Neural progenitor cell (in vitro differentiated cells): ENCODE measurements at regions not wholly inside any gene's neighbourhood (a gene's known extent, or its start where the extent isn't known, plus 50 kb on each side); places are given as distances from the start of the nearest gene placed in this dataset.
"Not testable (repeated sequence)": the region's sequence is repeated elsewhere in the genome, so short reads cannot be mapped to it uniquely, and the experiment has no call there.

ENCODE experiments used
- DNase-seq: peaks from one replicate; pipeline ENCODE4 v3.0.0-alpha.2; 2016; ENCODE audit warnings: low spot score
- H2AFZ ChIP-seq: fragments of 200-600 bp; sonication (generic); replicated peaks from 2 replicates; pipeline ENCODE4 v1.6.1; 2016; ENCODE audit warnings: antibody characterized with exemption
- H3F3A ChIP-seq: fragments of 200-600 bp; sonication (generic); 2 replicates; pipeline ENCODE4 v1.6.1; 2016; ENCODE audit warnings: antibody characterized with exemption, low read depth
- H3K27ac ChIP-seq: fragments of 200-600 bp; sonication (generic); 2 replicates; pipeline ENCODE4 v1.5.1; 2016; ENCODE audit warnings: mild to moderate bottlenecking
- H3K27me3 ChIP-seq: fragments of 200-600 bp; sonication (generic); 2 replicates; pipeline ENCODE4 v1.6.1; 2016; ENCODE audit warnings: mild to moderate bottlenecking, moderate library complexity
- H3K36me3 ChIP-seq: fragments of 200-600 bp; sonication (generic); 2 replicates; pipeline ENCODE4 v1.5.1; 2016
- H3K4me1 ChIP-seq: fragments of 200-600 bp; sonication (generic); 2 replicates; pipeline ENCODE4 v1.6.1; 2016; ENCODE audit warnings: mixed run types
- H3K4me2 ChIP-seq: fragments of 200-600 bp; sonication (generic); 2 replicates; pipeline ENCODE4 v1.6.1; 2016
- H3K4me3 ChIP-seq: fragments of 200-600 bp; sonication (generic); 2 replicates; pipeline ENCODE4 v1.5.1; 2016
- H3K79me2 ChIP-seq: fragments of 200-600 bp; sonication (generic); 2 replicates; pipeline ENCODE4 v1.6.1; 2016; ENCODE audit warnings: low read depth
- H3K9ac ChIP-seq: fragments of 200-600 bp; sonication (generic); 2 replicates; pipeline ENCODE4 v1.6.1; 2016
- H3K9me3 ChIP-seq: fragments of 200-600 bp; sonication (generic); 2 replicates; pipeline ENCODE4 v1.5.1; 2016; ENCODE audit warnings: low read depth
- H4K20me1 ChIP-seq: fragments of 200-600 bp; sonication (generic); 2 replicates; pipeline ENCODE4 v1.6.1; 2016; ENCODE audit warnings: low read depth
- H3K27ac Mint-ChIP-seq: 3 replicates; pipeline ENCODE4 v1.8.0; 2021; ENCODE audit warnings: mixed read lengths
- H3K27me3 Mint-ChIP-seq: 2 replicates; pipeline ENCODE4 v1.8.0; 2022; ENCODE audit warnings: low read depth, mild to moderate bottlenecking, inconsistent platforms, moderate library complexity, mixed read lengths; ENCODE audit not compliant: insufficient read depth
- H3K36me3 Mint-ChIP-seq: 3 replicates; pipeline ENCODE4 v1.8.0; 2021; ENCODE audit warnings: mixed read lengths
- H3K4me1 Mint-ChIP-seq: 3 replicates; pipeline ENCODE4 v1.8.0; 2021; ENCODE audit warnings: mixed read lengths
- H3K4me3 Mint-ChIP-seq: 3 replicates; pipeline ENCODE4 v1.8.0; 2021; ENCODE audit warnings: mild to moderate bottlenecking, moderate library complexity, mixed read lengths
- H3K9me3 Mint-ChIP-seq: 3 replicates; pipeline ENCODE4 v1.8.0; 2020; ENCODE audit warnings: mixed read lengths
- EZH2 ChIP-seq: fragments of 200-600 bp; sonication (generic); IDR thresholded peaks from 2 replicates; pipeline ENCODE4 v1.6.1; 2017; ENCODE audit warnings: antibody characterized with exemption, mild to moderate bottlenecking, moderate library complexity
- EZH2phosphoT487 ChIP-seq: fragments of 200-600 bp; sonication (generic); IDR thresholded peaks from 2 replicates; pipeline ENCODE4 v1.6.1; 2017; ENCODE audit warnings: antibody characterized with exemption
- TF ChIP-seq, protein P1 (sequence below): fragments of 200-600 bp; sonication (generic); IDR thresholded peaks from 2 replicates; pipeline ENCODE4 v1.5.1; 2017; ENCODE audit warnings: antibody characterized with exemption, mild to moderate bottlenecking

DNA sequence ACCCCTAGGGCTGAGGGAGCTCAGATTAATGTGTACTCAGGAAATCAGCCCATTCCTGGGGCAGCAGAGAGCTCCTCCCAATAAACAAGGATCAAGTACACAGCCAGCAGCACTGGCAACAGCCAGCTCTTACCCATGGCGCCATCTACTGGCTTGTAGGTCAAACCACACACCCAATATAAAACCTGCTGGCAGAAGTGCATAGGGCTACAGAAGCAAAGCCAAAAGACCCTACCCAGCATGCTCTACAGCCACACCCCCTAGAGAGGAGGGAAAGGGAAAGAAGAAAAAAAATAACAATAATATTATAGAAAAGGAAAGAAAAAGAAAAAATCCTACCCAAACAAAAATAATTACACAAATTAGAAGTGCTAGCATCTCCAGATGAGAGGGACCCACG lies 127.5 kb upstream of the PABPC3 start:
- H3K9me3 Mint-ChIP-seq, H3K36me3 ChIP-seq, H3K27me3 ChIP-seq, H3K9me3 ChIP-seq, H3K9ac ChIP-seq, H3K27ac ChIP-seq, H3F3A ChIP-seq, H4K20me1 ChIP-seq, H3K4me1 Mint-ChIP-seq, H3K4me1 ChIP-seq, H3K79me2 ChIP-seq, H3K27me3 Mint-ChIP-seq, H3K36me3 Mint-ChIP-seq, H3K27ac Mint-ChIP-seq: not testable (repeated sequence)
- peak overlapping the region; percentile 82 for H3K4me3 Mint-ChIP-seq
- Histone ChIP-seq H3K4me3 (peak overlapping the region; percentile 49), H2AFZ (peak overlapping the region; percentile 93), H3K4me2 (peak overlapping the region; percentile 72)
- peak; percentile 39 for DNase-seq
- TF ChIP-seq, protein P1, sequence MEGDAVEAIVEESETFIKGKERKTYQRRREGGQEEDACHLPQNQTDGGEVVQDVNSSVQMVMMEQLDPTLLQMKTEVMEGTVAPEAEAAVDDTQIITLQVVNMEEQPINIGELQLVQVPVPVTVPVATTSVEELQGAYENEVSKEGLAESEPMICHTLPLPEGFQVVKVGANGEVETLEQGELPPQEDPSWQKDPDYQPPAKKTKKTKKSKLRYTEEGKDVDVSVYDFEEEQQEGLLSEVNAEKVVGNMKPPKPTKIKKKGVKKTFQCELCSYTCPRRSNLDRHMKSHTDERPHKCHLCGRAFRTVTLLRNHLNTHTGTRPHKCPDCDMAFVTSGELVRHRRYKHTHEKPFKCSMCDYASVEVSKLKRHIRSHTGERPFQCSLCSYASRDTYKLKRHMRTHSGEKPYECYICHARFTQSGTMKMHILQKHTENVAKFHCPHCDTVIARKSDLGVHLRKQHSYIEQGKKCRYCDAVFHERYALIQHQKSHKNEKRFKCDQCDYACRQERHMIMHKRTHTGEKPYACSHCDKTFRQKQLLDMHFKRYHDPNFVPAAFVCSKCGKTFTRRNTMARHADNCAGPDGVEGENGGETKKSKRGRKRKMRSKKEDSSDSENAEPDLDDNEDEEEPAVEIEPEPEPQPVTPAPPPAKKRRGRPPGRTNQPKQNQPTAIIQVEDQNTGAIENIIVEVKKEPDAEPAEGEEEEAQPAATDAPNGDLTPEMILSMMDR = peak; percentile 56

DNA sequence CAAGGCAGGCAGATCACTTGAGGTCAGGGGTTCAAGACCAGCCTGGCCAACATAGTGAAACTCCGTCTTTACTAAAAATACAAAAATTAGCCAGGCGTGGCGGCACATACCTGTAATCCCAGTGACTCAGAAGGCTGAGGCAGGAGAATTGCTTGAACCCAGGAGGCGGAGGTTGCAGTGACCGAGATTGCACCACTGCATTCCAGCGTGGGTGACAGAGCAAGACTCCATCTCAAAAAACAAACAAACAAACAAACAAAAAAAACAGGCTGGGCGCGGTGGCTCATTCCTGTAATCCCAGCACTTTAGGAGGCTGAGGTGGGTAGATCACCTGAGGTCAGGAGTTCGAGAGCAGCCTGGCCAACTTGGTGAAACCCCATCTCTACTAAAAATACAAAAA lies 122.8 kb upstream of the PABPC3 start:
- not testable (repeated sequence) for H3K4me1 Mint-ChIP-seq, H3K27ac Mint-ChIP-seq, H3K27me3 ChIP-seq, H3K27ac ChIP-seq, H3K9ac ChIP-seq, H3F3A ChIP-seq, H3K9me3 Mint-ChIP-seq, H3K4me2 ChIP-seq, H3K27me3 Mint-ChIP-seq, H3K9me3 ChIP-seq, H3K4me3 ChIP-seq, H3K36me3 Mint-ChIP-seq, H3K36me3 ChIP-seq, H4K20me1 ChIP-seq, H2AFZ ChIP-seq, H3K4me3 Mint-ChIP-seq, H3K4me1 ChIP-seq, H3K79me2 ChIP-seq, DNase-seq

DNA sequence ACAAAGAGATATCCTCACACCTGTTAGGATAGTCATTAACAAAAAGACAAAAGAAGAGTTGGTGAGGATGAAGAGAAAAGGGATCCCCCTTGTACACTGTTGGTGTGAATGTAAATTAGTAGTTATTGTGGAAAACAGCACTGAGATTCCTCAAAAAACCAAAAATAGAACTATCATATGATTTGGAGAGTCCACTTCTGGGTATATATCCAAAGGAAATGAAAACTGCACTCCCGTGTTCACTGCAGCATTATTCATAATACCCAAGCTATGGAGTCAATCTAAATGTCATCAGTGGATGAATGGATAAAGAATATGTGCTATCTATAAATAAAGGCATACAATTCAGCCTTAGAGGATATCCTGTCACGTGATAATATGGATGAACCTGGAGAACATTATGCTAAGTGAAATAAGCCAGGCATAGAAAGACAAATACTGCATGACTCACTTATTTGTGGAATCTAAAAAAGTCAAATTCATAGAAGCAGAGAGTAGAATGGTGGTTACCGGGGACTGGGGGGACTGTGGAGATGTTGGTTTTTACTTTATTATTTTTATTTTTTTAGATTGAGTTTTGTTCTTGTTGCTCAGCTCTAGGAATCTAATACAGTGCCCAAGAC lies 114.6 kb upstream of the PABPC3 start:
- H3K79me2 ChIP-seq, H2AFZ ChIP-seq, H3K27me3 ChIP-seq, H3K4me1 ChIP-seq, H3K9me3 Mint-ChIP-seq, H3K27me3 Mint-ChIP-seq, H3K36me3 Mint-ChIP-seq, H3K27ac Mint-ChIP-seq, H4K20me1 ChIP-seq, H3K27ac ChIP-seq, H3K4me2 ChIP-seq, H3K4me3 ChIP-seq, H3K9me3 ChIP-seq, H3K4me1 Mint-ChIP-seq, H3K4me3 Mint-ChIP-seq, H3K9ac ChIP-seq, H3F3A ChIP-seq, H3K36me3 ChIP-seq, DNase-seq: not testable (repeated sequence)

DNA sequence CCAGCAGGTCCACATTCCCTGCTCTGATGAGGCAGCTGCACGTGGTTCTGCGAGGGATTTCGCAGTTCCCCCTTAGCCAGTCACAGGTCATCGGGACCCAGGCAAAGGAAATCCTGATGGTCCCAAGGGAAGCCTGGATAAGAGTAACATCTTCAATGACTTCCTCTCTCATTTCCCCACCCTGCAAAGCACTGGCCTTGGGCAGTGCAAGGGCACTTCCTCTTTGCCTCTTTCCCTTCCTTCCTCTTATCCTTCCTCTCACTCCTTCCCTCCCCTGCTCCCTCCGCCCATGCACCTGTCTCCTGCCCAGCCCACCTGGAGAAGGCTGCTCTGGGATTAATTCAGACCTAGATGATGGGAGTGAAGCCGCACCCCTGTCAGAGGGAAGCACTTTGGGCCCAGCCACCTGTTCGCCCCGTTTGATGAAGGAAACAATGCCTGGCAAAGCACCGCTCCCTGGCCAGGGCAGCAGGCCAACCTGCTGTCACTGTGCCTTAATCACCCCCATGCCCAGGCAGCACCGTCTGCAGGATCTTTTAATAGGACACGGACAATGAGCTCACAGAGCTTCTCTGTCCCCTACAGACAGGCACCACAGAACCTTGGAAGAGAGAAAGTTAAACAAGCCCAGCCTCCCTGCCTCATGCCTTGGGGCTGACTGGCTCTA lies 113.5 kb upstream of the PABPC3 start:
- H3K36me3 ChIP-seq = no peaks in the 10 kb centered on the region
- H3K4me1 ChIP-seq = no peaks in the 10 kb centered on the region
- H3K79me2 ChIP-seq = no peaks in the 10 kb centered on the region
- H3K9me3 ChIP-seq = no peaks in the 10 kb centered on the region
- no peak overlapping the region for H3K4me3 ChIP-seq
- H3K27me3 ChIP-seq = no peaks in the 10 kb centered on the region
- TF ChIP-seq EZH2phosphoT487 (no peak), EZH2 (no peak)
- TF ChIP-seq, protein P1 = no peak
- H3K27ac Mint-ChIP-seq = no peak overlapping the region
- DNase-seq = no peak
- H3F3A ChIP-seq = no peaks in the 10 kb centered on the region
- no peak overlapping the region for H2AFZ ChIP-seq
- no peak overlapping the region for H3K27ac ChIP-seq
- H3K4me3 Mint-ChIP-seq = no peak overlapping the region
- H3K9ac ChIP-seq = no peak overlapping the region
- H4K20me1 ChIP-seq = no peaks in the 10 kb centered on the region
- H3K27me3 Mint-ChIP-seq = peaks cover 5% of the 10 kb centered on the region
- H3K4me1 Mint-ChIP-seq = peaks cover 15% of the 10 kb centered on the region
- peaks cover 3% of the 10 kb centered on the region for H3K9me3 Mint-ChIP-seq
- H3K4me2 ChIP-seq = no peak overlapping the region
- no peaks in the 10 kb centered on the region for H3K36me3 Mint-ChIP-seq
